HG02759 (cell line): ENCODE measurements at regions not wholly inside any gene's neighbourhood (a gene's known extent, or its start where the extent isn't known, plus 50 kb on each side); places are given as distances from the start of the nearest gene placed in this dataset.
A peak's percentile ranks its signal among the peaks of the same experiment; 100 is the strongest.
"Not testable (repeated sequence)": the region's sequence is repeated elsewhere in the genome, so short reads cannot be mapped to it uniquely, and the experiment has no call there.

Source experiments
- ATAC-seq: cut with Tn5 transposase; IDR thresholded peaks from one replicate; pipeline ENCODE4 v1.9.1; 2021; ENCODE audit warnings: mild to moderate bottlenecking, moderate library complexity; ENCODE audit not compliant: unreplicated experiment

- no peak for ATAC-seq
Measured at GRCh38 chr7:155377071-155377837, 79.6 kb downstream of the INSIG1 start.

- no peak for ATAC-seq
Measured at GRCh38 chr7:155377838-155378579, 79.9 kb upstream of the EN2 start.

GRCh38 chr7:155378580-155378934 is 79.4 kb upstream of the EN2 start:
- ATAC-seq, result no peak

- ATAC-seq, result no peak
Measured at GRCh38 chr7:155378959-155379871, 78.7 kb upstream of the EN2 start.

GRCh38 chr7:155380221-155380861 is 77.6 kb upstream of the EN2 start:
- peak; percentile 91 for ATAC-seq

- no peak for ATAC-seq
Measured at GRCh38 chr7:155380976-155381851, 76.7 kb upstream of the EN2 start.

GRCh38 chr7:155381852-155382801 is 75.8 kb upstream of the EN2 start:
- no peak for ATAC-seq

- ATAC-seq, result no peak
Measured at GRCh38 chr7:155382802-155383171, 75.1 kb upstream of the EN2 start.

GRCh38 chr7:155383756-155384491 is 74.0 kb upstream of the EN2 start:
- ATAC-seq, result no peak

GRCh38 chr7:155384751-155385150 is 73.2 kb upstream of the EN2 start:
- no peak for ATAC-seq

- not testable (repeated sequence) for ATAC-seq
Measured at GRCh38 chr7:155385182-155385581, 72.7 kb upstream of the EN2 start.

- ATAC-seq, result no peak
Measured at GRCh38 chr7:155386608-155387007, 71.3 kb upstream of the EN2 start.

GRCh38 chr7:155387066-155387620 is 70.8 kb upstream of the EN2 start:
- ATAC-seq, result no peak

GRCh38 chr7:155388561-155388960 is 69.4 kb upstream of the EN2 start:
- no peak for ATAC-seq

- ATAC-seq, result no peak
Measured at GRCh38 chr7:155391414-155391813, 66.5 kb upstream of the EN2 start.

- ATAC-seq, result no peak
Measured at GRCh38 chr7:155392726-155393570, 65.0 kb upstream of the EN2 start.

- ATAC-seq, result no peak
Measured at GRCh38 chr7:155394413-155394812, 63.5 kb upstream of the EN2 start.
